GM23338 (cell line): ENCODE measurements at regions not wholly inside any gene's neighbourhood (a gene's known extent, or its start where the extent isn't known, plus 50 kb on each side); places are given as distances from the start of the nearest gene placed in this dataset.

Experiments
- ATAC-seq: fragments of 200-7000 bp; cut with Tn5 transposase; 3 replicates; pipeline ENCODE4 v1.9.1; 2020
- DNase-seq: peaks from one replicate; pipeline ENCODE4 v3.0.0-alpha.2; 2015; ENCODE audit warnings: low spot score
- H2AFZ ChIP-seq: fragments of 200-600 bp; sonication (generic); 2 replicates; pipeline ENCODE4 v1.8.0; 2016; ENCODE audit warnings: antibody characterized with exemption, mild to moderate bottlenecking, moderate library complexity
- H3F3A ChIP-seq: fragments of 200-600 bp; sonication (generic); replicated peaks from 2 replicates; pipeline ENCODE4 v1.8.0; 2017; ENCODE audit warnings: antibody characterized with exemption, mixed run types, low read depth
- H3K27ac ChIP-seq: fragments of 200-600 bp; sonication (generic); 2 replicates; pipeline ENCODE4 v1.6.1; 2016; ENCODE audit warnings: low read depth
- H3K27me3 ChIP-seq: fragments of 200-600 bp; sonication (generic); 2 replicates; pipeline ENCODE4 v1.8.0; 2016; ENCODE audit warnings: mild to moderate bottlenecking, mixed run types, moderate library complexity; ENCODE audit not compliant: insufficient read depth
- H3K36me3 ChIP-seq: fragments of 200-600 bp; sonication (generic); 2 replicates; pipeline ENCODE4 v1.8.0; 2016; ENCODE audit warnings: mild to moderate bottlenecking; ENCODE audit not compliant: insufficient read depth
- H3K4me1 ChIP-seq: fragments of 200-600 bp; sonication (generic); 2 replicates; pipeline ENCODE4 v1.8.0; 2016; ENCODE audit warnings: mild to moderate bottlenecking, moderate library complexity; ENCODE audit not compliant: insufficient read depth
- H3K4me2 ChIP-seq: fragments of 200-600 bp; sonication (generic); 2 replicates; pipeline ENCODE4 v1.7.1; 2017; ENCODE audit warnings: mixed run types
- H3K4me3 ChIP-seq: fragments of 200-600 bp; sonication (generic); 2 replicates; pipeline ENCODE4 v1.6.1; 2016; ENCODE audit warnings: mixed run types
- H3K79me2 ChIP-seq: fragments of 200-600 bp; sonication (generic); replicated peaks from 2 replicates; pipeline ENCODE4 v1.8.0; 2017; ENCODE audit warnings: mild to moderate bottlenecking; ENCODE audit not compliant: insufficient read depth
- H3K9me2 ChIP-seq: fragments of 200-600 bp; sonication (generic); 2 replicates; pipeline ENCODE4 v1.8.0; 2017; ENCODE audit not compliant: insufficient read depth
- H4K20me1 ChIP-seq: fragments of 200-600 bp; sonication (generic); replicated peaks from 2 replicates; pipeline ENCODE4 v1.8.0; 2017; ENCODE audit warnings: mild to moderate bottlenecking; ENCODE audit not compliant: insufficient read depth
- H3K27ac Mint-ChIP-seq: 2 replicates; pipeline ENCODE4 v1.8.0; 2020; ENCODE audit warnings: inconsistent platforms, mild to moderate bottlenecking, moderate library complexity, mixed read lengths
- H3K27me3 Mint-ChIP-seq: 3 replicates; pipeline ENCODE4 v1.8.0; 2022; ENCODE audit warnings: low read depth, mild to moderate bottlenecking, moderate library complexity, mixed read lengths, inconsistent platforms; ENCODE audit not compliant: insufficient read depth, poor library complexity
- H3K36me3 Mint-ChIP-seq: 3 replicates; pipeline ENCODE4 v1.8.0; 2021; ENCODE audit warnings: low read depth, mild to moderate bottlenecking, inconsistent platforms, moderate library complexity, mixed read lengths
- H3K4me1 Mint-ChIP-seq: 3 replicates; pipeline ENCODE4 v1.8.0; 2020; ENCODE audit warnings: mild to moderate bottlenecking, inconsistent platforms, mixed read lengths
- H3K4me3 Mint-ChIP-seq: 3 replicates; pipeline ENCODE4 v1.8.0; 2021; ENCODE audit warnings: moderate library complexity, mild to moderate bottlenecking, inconsistent platforms, mixed read lengths
- H3K9me3 Mint-ChIP-seq: 3 replicates; pipeline ENCODE4 v1.8.0; 2020; ENCODE audit warnings: moderate library complexity, mild to moderate bottlenecking, inconsistent platforms, mixed read lengths
- CREB1 ChIP-seq: fragments of 250-450 bp; sonication (Bioruptor Pico); IDR thresholded peaks from 2 replicates; pipeline ENCODE4 v1.5.0; 2020; ENCODE audit warnings: low read depth, mild to moderate bottlenecking, moderate library complexity
- EZH2 ChIP-seq: fragments of 200-600 bp; sonication (generic); IDR thresholded peaks from one replicate; pipeline ENCODE4 v1.8.0; 2017; ENCODE audit warnings: antibody characterized with exemption, mild to moderate bottlenecking, low read depth; ENCODE audit not compliant: unreplicated experiment
- EZH2phosphoT487 ChIP-seq: fragments of 200-600 bp; sonication (generic); IDR thresholded peaks from one replicate; pipeline ENCODE4 v1.8.1; 2018; ENCODE audit warnings: antibody characterized with exemption; ENCODE audit not compliant: unreplicated experiment
- POLR2AphosphoS5 ChIP-seq: IDR thresholded peaks from 2 replicates; pipeline ENCODE4 v1.6.1; 2016; ENCODE audit warnings: antibody characterized with exemption, low read depth
- REST ChIP-seq: IDR thresholded peaks from one replicate; pipeline ENCODE4 v1.6.1; 2018; ENCODE audit warnings: antibody characterized with exemption; ENCODE audit not compliant: unreplicated experiment
- STAT1 ChIP-seq: IDR thresholded peaks from one replicate; pipeline ENCODE4 v1.6.1; 2016; ENCODE audit warnings: antibody characterized with exemption; ENCODE audit not compliant: unreplicated experiment
- ZNF114 ChIP-seq: fragments of 250-450 bp; sonication (Bioruptor Pico); IDR thresholded peaks from 2 replicates; pipeline ENCODE4 v1.5.0; 2020; ENCODE audit warnings: mild to moderate bottlenecking, moderate library complexity
- TF ChIP-seq, protein P1 (sequence below), 2 experiments: fragments of 200-600 bp in 1 of 2; sonication (generic) in 1 of 2; conservative IDR thresholded peaks; 2 replicates each; pipeline versions ENCODE4 v1.5.1 to v1.6.1; 2016 to 2017; ENCODE audit warnings: antibody characterized with exemption in 2 of 2, low read depth in 2 of 2, mild to moderate bottlenecking in 2 of 2, moderate library complexity in 1 of 2
- TF ChIP-seq, protein P2 (sequence below): fragments of 250-450 bp; sonication (Bioruptor Pico); IDR thresholded peaks from 2 replicates; pipeline ENCODE4 v1.5.0; 2020; ENCODE audit warnings: mild to moderate bottlenecking, moderate library complexity

- Histone ChIP-seq H2AFZ (no peak overlapping the region), H3K27me3 (no peaks in the 10 kb centered on the region), H3F3A (no peaks in the 10 kb centered on the region), H3K4me3 (no peak overlapping the region), H3K36me3 (no peaks in the 10 kb centered on the region), H3K9me2 (0 out of 2 replicates have a peak, but pooled peaks cover 1% of the 10 kb centered on the region), H3K4me2 (no peak overlapping the region), H3K79me2 (no peaks in the 10 kb centered on the region), H4K20me1 (no peaks in the 10 kb centered on the region), H3K4me1 (peaks cover 18% of the 10 kb centered on the region), H3K27ac (no peak overlapping the region)
- Mint-ChIP-seq H3K9me3 (no peaks in the 10 kb centered on the region), H3K4me3 (no peak overlapping the region), H3K4me1 (peaks cover 10% of the 10 kb centered on the region; the same call in 2 of the 3 replicates), H3K36me3 (no peaks in the 10 kb centered on the region), H3K27ac (no peak overlapping the region), H3K27me3 (no peaks in the 10 kb centered on the region)
- no peak for ATAC-seq
- TF ChIP-seq EZH2phosphoT487 (no peak), ZNF114 (CRISPR knock-in tag) (no peak), POLR2AphosphoS5 (no peak), STAT1 (no peak), REST (no peak), CREB1 (CRISPR knock-in tag) (no peak), EZH2 (no peak)
- TF ChIP-seq, protein P1, sequence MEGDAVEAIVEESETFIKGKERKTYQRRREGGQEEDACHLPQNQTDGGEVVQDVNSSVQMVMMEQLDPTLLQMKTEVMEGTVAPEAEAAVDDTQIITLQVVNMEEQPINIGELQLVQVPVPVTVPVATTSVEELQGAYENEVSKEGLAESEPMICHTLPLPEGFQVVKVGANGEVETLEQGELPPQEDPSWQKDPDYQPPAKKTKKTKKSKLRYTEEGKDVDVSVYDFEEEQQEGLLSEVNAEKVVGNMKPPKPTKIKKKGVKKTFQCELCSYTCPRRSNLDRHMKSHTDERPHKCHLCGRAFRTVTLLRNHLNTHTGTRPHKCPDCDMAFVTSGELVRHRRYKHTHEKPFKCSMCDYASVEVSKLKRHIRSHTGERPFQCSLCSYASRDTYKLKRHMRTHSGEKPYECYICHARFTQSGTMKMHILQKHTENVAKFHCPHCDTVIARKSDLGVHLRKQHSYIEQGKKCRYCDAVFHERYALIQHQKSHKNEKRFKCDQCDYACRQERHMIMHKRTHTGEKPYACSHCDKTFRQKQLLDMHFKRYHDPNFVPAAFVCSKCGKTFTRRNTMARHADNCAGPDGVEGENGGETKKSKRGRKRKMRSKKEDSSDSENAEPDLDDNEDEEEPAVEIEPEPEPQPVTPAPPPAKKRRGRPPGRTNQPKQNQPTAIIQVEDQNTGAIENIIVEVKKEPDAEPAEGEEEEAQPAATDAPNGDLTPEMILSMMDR (conservative IDR thresholded peaks at IDR 0.05; ENCODE audit: low read depth in 2 of 2): no peak
- TF ChIP-seq, protein P2, sequence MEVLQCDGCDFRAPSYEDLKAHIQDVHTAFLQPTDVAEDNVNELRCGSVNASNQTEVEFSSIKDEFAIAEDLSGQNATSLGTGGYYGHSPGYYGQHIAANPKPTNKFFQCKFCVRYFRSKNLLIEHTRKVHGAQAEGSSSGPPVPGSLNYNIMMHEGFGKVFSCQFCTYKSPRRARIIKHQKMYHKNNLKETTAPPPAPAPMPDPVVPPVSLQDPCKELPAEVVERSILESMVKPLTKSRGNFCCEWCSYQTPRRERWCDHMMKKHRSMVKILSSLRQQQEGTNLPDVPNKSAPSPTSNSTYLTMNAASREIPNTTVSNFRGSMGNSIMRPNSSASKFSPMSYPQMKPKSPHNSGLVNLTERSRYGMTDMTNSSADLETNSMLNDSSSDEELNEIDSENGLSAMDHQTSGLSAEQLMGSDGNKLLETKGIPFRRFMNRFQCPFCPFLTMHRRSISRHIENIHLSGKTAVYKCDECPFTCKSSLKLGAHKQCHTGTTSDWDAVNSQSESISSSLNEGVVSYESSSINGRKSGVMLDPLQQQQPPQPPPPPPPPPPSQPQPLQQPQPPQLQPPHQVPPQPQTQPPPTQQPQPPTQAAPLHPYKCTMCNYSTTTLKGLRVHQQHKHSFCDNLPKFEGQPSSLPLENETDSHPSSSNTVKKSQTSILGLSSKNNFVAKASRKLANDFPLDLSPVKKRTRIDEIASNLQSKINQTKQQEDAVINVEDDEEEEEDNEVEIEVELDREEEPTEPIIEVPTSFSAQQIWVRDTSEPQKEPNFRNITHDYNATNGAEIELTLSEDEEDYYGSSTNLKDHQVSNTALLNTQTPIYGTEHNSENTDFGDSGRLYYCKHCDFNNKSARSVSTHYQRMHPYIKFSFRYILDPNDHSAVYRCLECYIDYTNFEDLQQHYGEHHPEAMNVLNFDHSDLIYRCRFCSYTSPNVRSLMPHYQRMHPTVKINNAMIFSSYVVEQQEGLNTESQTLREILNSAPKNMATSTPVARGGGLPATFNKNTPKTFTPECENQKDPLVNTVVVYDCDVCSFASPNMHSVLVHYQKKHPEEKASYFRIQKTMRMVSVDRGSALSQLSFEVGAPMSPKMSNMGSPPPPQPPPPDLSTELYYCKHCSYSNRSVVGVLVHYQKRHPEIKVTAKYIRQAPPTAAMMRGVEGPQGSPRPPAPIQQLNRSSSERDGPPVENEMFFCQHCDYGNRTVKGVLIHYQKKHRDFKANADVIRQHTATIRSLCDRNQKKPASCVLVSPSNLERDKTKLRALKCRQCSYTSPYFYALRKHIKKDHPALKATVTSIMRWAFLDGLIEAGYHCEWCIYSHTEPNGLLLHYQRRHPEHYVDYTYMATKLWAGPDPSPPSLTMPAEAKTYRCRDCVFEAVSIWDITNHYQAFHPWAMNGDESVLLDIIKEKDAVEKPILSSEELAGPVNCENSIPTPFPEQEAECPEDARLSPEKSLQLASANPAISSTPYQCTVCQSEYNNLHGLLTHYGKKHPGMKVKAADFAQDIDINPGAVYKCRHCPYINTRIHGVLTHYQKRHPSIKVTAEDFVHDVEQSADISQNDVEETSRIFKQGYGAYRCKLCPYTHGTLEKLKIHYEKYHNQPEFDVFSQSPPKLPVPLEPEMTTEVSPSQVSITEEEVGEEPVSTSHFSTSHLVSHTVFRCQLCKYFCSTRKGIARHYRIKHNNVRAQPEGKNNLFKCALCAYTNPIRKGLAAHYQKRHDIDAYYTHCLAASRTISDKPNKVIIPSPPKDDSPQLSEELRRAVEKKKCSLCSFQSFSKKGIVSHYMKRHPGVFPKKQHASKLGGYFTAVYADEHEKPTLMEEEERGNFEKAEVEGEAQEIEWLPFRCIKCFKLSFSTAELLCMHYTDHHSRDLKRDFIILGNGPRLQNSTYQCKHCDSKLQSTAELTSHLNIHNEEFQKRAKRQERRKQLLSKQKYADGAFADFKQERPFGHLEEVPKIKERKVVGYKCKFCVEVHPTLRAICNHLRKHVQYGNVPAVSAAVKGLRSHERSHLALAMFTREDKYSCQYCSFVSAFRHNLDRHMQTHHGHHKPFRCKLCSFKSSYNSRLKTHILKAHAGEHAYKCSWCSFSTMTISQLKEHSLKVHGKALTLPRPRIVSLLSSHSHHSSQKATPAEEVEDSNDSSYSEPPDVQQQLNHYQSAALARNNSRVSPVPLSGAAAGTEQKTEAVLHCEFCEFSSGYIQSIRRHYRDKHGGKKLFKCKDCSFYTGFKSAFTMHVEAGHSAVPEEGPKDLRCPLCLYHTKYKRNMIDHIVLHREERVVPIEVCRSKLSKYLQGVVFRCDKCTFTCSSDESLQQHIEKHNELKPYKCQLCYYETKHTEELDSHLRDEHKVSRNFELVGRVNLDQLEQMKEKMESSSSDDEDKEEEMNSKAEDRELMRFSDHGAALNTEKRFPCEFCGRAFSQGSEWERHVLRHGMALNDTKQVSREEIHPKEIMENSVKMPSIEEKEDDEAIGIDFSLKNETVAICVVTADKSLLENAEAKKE (CRISPR knock-in tag): no peak
- DNase-seq: no peak
These were observed 1225.5 kb upstream of the CELF2 start for GRCh38 chr10:9792181-9792580.
